Activated CD8-positive, alpha-beta memory T cell treated with anti-CD3 and anti-CD28 coated beads, Interleukin-2, amount 10 ng/mL, durations not matched to agents 7 days and 5 days (primary cell): ENCODE measurements at regions not wholly inside any gene's neighbourhood (a gene's known extent, or its start where the extent isn't known, plus 50 kb on each side); places are given as distances from the start of the nearest gene placed in this dataset.

ENCODE experiments used
- ATAC-seq: fragments of 150-1000 bp; cut with Tn5 transposase; one replicate; pipeline ENCODE4 v1.10.0; 2021; ENCODE audit warnings: moderate library complexity
- CTCF ChIA-PET: fragments of 350-600 bp; sonication (Branson Sonifier 250); formaldehyde crosslinking; loops from one replicate; lab custom pipeline; 2021; ENCODE audit warnings: antibody characterized with exemption; lab: Charles Lee
- DNase-seq: peaks from one replicate; pipeline ENCODE4 v3.0.0-alpha.2; 2020
- H3K27ac Mint-ChIP-seq: one replicate; pipeline ENCODE4 v1.8.0; 2021; ENCODE audit warnings: mild to moderate bottlenecking, mixed read lengths
- H3K27me3 Mint-ChIP-seq: one replicate; pipeline ENCODE4 v1.8.0; 2021; ENCODE audit warnings: mixed read lengths
- H3K36me3 Mint-ChIP-seq: one replicate; pipeline ENCODE4 v1.8.0; 2021; ENCODE audit warnings: mild to moderate bottlenecking, mixed read lengths
- H3K4me1 Mint-ChIP-seq: one replicate; pipeline ENCODE4 v1.8.0; 2021; ENCODE audit warnings: mixed read lengths
- H3K4me3 Mint-ChIP-seq: one replicate; pipeline ENCODE4 v1.8.0; 2021; ENCODE audit warnings: mild to moderate bottlenecking, moderate library complexity, mixed read lengths
- H3K9me3 Mint-ChIP-seq: one replicate; pipeline ENCODE4 v1.8.0; 2022; ENCODE audit warnings: low read depth, mixed read lengths

DNA sequence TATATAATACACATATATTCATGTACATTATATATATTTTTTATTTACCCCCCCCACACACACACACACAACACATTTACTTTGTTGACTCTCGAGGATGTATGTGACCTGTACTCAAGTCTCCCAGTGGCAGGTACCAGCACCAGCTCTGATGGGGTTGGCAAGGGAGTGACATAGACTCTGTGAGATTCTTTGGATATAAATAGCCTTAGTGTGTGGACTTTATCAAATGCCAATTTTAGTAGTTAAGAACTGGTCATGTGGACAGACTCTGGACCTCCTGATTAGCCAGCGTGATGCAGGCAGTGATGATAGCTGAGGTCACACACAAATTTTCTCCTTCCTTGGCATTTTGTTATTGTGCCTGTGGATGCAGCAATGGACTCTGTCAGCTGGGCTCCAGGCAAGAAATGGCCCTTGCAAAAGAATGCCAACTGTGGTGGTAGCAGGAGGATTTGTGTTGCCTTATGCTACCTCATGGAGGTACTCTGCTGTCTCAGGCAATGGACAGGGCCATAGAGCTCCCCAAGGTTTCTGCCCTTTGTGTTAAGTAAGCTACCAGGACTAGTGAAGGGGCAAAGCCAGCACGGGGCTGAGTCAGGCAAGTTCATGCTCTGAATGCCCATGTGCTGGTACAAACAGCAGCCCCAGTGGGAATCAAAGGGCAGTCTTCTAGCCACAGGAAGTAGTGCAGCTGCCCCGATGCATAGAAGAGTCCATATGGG lies 224.6 kb upstream of the ZWINT start:
- Mint-ChIP-seq H3K4me3 (no peak overlapping the region), H3K4me1 (no peaks in the 10 kb centered on the region), H3K27ac (no peak overlapping the region), H3K9me3 (peaks cover 2% of the 10 kb centered on the region), H3K36me3 (no peaks in the 10 kb centered on the region), H3K27me3 (no peaks in the 10 kb centered on the region)
- ATAC-seq (no peak), DNase-seq (no peak)
- CTCF ChIA-PET, result no interaction called here

DNA sequence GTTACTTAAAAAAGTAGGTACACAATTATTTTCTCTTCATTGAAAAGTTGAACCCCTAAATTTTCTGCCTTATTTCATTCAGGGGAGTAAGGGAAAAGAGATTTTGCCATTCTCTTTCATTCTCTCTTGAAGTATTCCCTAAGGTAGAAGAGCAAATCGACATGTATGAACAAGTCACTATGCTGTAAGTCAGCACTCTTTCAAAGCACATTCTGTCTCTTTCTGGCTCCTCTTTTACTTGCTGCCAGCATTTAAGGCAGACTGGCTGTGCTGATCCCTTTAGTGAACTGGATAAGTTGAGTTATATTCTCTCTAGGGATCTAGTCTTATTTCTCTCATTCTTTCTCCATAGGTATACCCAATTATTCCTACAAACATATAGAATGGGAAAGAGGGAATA lies 222.3 kb upstream of the ZWINT start:
- H3K36me3 Mint-ChIP-seq, result no peaks in the 10 kb centered on the region
- no peaks in the 10 kb centered on the region for H3K9me3 Mint-ChIP-seq
- H3K4me1 Mint-ChIP-seq, result no peaks in the 10 kb centered on the region
- ATAC-seq, result no peak
- no peaks in the 10 kb centered on the region for H3K27me3 Mint-ChIP-seq
- DNase-seq, result no peak
- CTCF ChIA-PET, result no interaction called here
- no peak overlapping the region for H3K27ac Mint-ChIP-seq
- H3K4me3 Mint-ChIP-seq, result no peak overlapping the region

DNA sequence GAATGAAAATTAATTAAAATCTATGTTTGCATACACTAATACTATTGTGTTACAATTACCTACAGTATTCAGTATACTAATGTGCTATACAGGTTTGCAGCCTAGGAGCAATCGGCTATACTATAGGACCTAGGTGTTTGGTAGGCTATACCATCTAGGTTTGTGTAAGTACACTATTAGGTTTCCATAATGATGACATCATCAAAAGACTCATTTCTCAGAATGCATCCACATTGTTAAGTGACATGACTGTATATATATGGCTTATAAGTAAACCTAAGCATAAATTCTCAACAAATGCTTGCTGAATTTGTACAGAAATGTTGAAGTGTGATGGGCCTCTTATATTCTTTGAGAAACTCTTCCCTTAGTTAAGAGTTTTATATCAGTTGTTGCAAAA lies 206.5 kb upstream of the ZWINT start:
- CTCF ChIA-PET, result no interaction called here

DNA sequence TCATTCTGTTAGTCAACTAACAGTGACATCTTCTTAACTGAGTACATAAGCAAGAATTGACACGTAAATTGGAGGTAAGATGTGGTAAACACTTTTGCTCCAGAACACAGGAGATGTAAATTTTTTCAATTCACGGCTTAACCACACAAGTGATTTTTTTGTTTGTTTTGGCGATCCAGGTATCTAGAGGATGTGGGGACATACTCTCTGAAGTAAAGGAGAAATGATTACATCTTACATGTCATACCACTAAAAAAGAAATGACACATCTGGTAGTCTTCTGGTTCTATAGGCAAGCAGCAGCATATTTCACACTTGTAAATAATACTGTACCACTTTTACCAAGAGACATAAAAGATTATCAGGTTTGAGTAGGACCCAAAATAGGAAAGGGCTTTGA lies 200.3 kb upstream of the ZWINT start:
- CTCF ChIA-PET, result no interaction called here
- no peak for ATAC-seq
- H3K27ac Mint-ChIP-seq, result no peak overlapping the region
- H3K4me1 Mint-ChIP-seq, result no peaks in the 10 kb centered on the region
- H3K4me3 Mint-ChIP-seq, result no peak overlapping the region
- H3K9me3 Mint-ChIP-seq, result peaks cover 9% of the 10 kb centered on the region
- no peaks in the 10 kb centered on the region for H3K27me3 Mint-ChIP-seq
- no peak for DNase-seq
- no peaks in the 10 kb centered on the region for H3K36me3 Mint-ChIP-seq

More for the DNA sequence above, 206.5 kb upstream of the ZWINT start:
- H3K36me3 Mint-ChIP-seq, result no peaks in the 10 kb centered on the region
- H3K27me3 Mint-ChIP-seq, result no peaks in the 10 kb centered on the region
- H3K27ac Mint-ChIP-seq, result no peak overlapping the region
- H3K4me1 Mint-ChIP-seq, result no peaks in the 10 kb centered on the region
- no peak for ATAC-seq
- peaks cover 10% of the 10 kb centered on the region for H3K9me3 Mint-ChIP-seq
- no peak overlapping the region for H3K4me3 Mint-ChIP-seq
- no peak for DNase-seq

DNA sequence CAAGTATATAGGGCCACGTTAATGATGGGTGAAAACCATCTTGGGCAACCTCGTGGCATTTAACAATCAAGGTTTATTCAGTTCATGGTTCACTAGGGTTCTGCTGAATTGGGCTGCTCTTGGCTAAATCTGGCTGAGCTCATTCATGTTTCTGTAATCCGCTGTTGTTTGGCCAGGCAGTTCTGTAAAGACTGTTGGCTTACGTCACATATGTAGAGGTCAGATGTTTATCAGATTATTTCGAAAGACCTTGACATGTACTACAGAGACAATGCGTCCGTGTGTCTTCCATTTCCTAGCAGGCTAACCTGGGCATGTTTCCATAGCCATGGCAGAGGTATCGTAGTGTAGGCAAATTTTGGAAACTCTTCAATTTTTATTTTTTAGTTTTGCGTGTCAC lies 190.0 kb upstream of the ZWINT start:
- Mint-ChIP-seq H3K27me3 (no peaks in the 10 kb centered on the region), H3K36me3 (no peaks in the 10 kb centered on the region), H3K4me1 (no peaks in the 10 kb centered on the region), H3K27ac (no peak overlapping the region), H3K4me3 (no peak overlapping the region), H3K9me3 (peaks cover 11% of the 10 kb centered on the region)
- ATAC-seq (no peak), DNase-seq (no peak)
- CTCF ChIA-PET, result no interaction called here

DNA sequence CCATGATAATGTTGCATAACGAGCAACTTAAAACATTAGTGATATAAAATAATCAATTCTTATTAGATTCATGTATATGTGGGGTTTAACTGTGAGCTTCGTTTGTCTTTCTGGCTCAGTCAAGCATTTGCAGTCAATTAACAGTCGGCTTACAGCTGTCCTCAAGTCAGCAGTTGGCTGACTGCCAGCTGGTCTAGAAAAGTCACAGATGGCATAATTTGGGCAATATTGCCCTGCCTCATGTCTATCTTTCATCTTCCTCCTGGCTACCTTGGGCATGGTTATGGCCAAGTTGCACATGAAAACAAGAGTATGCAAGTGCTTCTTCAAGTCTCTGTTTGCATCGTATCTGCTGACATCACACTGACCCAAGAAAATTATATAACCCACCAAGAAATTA lies 186.1 kb upstream of the ZWINT start:
- Mint-ChIP-seq H3K27ac (no peak overlapping the region), H3K4me1 (no peaks in the 10 kb centered on the region), H3K36me3 (no peaks in the 10 kb centered on the region), H3K27me3 (no peaks in the 10 kb centered on the region), H3K9me3 (peaks cover 6% of the 10 kb centered on the region), H3K4me3 (no peak overlapping the region)
- ATAC-seq (no peak), DNase-seq (no peak)
- CTCF ChIA-PET, result no interaction called here

DNA sequence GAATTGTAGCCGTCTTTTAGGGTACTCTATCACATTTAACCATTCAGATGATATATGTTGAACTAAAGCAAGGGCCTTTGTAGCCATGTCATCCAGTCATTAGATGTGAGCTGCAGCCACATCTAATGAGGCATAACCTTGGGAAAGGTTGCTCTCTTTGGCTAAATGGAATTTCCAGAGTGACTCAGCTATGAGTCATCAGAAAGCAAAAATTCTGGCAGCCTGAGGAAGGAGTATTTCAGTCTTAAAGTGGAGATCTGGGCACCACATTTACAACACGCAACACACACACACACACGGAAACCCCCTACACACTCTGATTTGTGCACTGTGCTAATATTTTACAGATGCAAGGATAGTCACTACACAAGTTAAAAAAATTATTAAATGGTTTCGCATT lies 176.9 kb upstream of the ZWINT start:
- no peaks in the 10 kb centered on the region for H3K36me3 Mint-ChIP-seq
- DNase-seq, result no peak
- H3K4me1 Mint-ChIP-seq, result no peaks in the 10 kb centered on the region
- no peaks in the 10 kb centered on the region for H3K27me3 Mint-ChIP-seq
- CTCF ChIA-PET, result no interaction called here
- peaks cover 5% of the 10 kb centered on the region for H3K9me3 Mint-ChIP-seq
- no peak overlapping the region for H3K27ac Mint-ChIP-seq
- no peak for ATAC-seq
- H3K4me3 Mint-ChIP-seq, result no peak overlapping the region

DNA sequence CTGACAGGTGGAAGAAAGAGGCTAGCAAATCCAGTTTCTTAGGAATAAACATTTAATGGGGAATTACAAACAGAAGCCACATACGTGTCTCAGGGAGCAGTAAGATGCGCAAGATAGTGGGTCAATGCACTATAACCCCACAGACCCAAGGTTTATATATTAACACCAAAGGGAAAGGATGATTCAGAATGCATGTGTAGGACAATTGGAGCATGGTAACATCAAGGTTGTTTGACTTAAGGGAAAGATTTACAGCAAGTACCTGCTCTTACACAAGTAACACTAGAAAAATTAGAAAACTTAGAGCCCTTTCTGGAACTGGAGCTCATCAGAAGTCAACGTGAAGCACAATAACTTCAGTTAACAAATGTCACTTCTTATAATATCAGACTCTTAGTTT lies 161.1 kb upstream of the ZWINT start:
- H3K27me3 Mint-ChIP-seq, result no peaks in the 10 kb centered on the region
- H3K36me3 Mint-ChIP-seq, result no peaks in the 10 kb centered on the region
- H3K27ac Mint-ChIP-seq, result no peak overlapping the region
- DNase-seq (no peak), ATAC-seq (no peak)
- CTCF ChIA-PET, result no interaction called here
- no peak overlapping the region for H3K4me3 Mint-ChIP-seq
- peaks cover 6% of the 10 kb centered on the region for H3K9me3 Mint-ChIP-seq
- H3K4me1 Mint-ChIP-seq, result no peaks in the 10 kb centered on the region

DNA sequence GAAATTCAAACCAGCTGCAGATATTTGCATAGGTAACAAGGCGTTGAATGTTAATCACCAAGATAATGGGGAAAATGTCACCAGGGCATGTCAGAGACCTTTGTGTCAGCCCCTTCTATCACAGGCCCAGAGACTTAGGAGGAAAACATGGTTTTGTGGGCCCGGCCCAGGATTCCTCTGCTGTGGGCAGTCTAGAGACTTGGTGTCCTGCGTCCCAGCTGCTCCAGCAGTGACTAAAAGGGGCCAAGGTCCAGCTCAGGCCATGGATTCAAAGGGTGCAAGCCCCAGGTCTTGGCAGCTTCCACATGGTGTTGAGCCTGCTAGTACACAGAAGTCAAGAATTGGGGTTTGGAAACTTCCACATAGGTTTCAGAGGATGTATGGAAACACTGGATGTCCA lies 147.5 kb upstream of the ZWINT start:
- CTCF ChIA-PET, result no interaction called here
- Mint-ChIP-seq H3K4me1 (no peaks in the 10 kb centered on the region), H3K36me3 (no peaks in the 10 kb centered on the region)

DNA sequence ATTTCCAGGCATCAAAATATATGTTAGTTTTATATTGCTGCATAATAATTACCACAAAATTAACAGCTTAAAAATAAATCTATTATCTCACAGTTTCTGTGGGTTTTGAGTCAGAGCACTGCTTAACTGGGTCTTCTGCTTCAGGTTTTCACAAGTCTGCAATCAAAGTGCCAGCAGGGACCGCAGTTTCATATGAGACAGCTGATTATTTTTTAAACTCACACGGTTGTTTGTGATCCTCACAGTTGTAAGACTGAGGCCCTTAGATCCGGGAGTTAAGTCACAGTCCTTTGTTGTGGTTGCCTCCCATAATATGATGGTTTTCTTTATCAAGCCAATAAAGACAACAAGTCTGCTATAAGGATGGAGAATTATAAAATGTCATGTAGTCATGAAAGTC lies 146.0 kb upstream of the ZWINT start:
- Mint-ChIP-seq H3K4me3 (no peak overlapping the region), H3K27me3 (no peaks in the 10 kb centered on the region), H3K9me3 (no peaks in the 10 kb centered on the region), H3K36me3 (no peaks in the 10 kb centered on the region), H3K27ac (no peak overlapping the region), H3K4me1 (no peaks in the 10 kb centered on the region)
- ATAC-seq (no peak), DNase-seq (no peak)
- CTCF ChIA-PET, result no interaction called here

More for the DNA sequence above, 147.5 kb upstream of the ZWINT start:
- H3K27ac Mint-ChIP-seq, result no peak overlapping the region
- no peaks in the 10 kb centered on the region for H3K27me3 Mint-ChIP-seq
- ATAC-seq, result no peak
- no peak overlapping the region for H3K4me3 Mint-ChIP-seq
- no peaks in the 10 kb centered on the region for H3K9me3 Mint-ChIP-seq
- no peak for DNase-seq

DNA sequence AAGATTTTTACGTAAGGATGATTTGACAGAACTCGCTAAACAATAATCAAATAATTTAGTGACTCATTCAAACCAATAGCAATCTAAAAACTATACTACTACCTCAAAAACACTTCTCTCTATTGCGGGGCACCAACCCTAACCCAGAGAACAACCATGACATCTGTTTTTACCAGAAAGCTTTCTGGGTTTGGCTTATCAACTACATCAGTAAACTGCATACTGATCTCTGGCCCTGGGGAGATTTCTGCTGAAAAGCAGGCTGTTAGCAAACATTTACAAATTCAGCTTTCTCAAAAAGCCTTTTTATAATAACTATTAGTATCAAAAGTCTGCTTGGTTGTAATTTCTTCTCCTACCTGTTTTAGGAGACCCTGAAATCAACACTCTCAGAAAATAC lies 144.5 kb upstream of the ZWINT start:
- ATAC-seq, result no peak
- no peaks in the 10 kb centered on the region for H3K27me3 Mint-ChIP-seq
- CTCF ChIA-PET, result no interaction called here

DNA sequence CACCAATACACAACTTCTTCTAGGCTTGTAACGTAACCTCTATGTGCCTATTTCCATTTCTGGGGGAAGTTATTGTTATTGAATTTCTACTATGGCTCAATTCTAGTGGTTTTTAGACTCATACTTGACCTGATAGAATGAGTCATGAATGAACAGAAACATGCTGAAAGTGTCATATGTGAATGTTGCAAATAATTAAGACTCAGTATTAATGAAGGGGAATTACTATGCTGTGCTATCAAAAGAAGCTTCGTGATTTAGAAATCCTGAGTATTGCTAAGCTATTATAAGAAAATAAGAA lies 135.1 kb upstream of the ZWINT start:
- DNase-seq (no peak), ATAC-seq (no peak)
- no peak overlapping the region for H3K27ac Mint-ChIP-seq
- peaks cover 3% of the 10 kb centered on the region for H3K9me3 Mint-ChIP-seq
- no peaks in the 10 kb centered on the region for H3K4me1 Mint-ChIP-seq
- no peaks in the 10 kb centered on the region for H3K27me3 Mint-ChIP-seq
- CTCF ChIA-PET, result no interaction called here
- H3K36me3 Mint-ChIP-seq, result no peaks in the 10 kb centered on the region
- no peak overlapping the region for H3K4me3 Mint-ChIP-seq

More for the DNA sequence above, 144.5 kb upstream of the ZWINT start:
- DNase-seq, result no peak
- Mint-ChIP-seq H3K4me1 (no peaks in the 10 kb centered on the region), H3K4me3 (no peak overlapping the region), H3K9me3 (no peaks in the 10 kb centered on the region), H3K36me3 (no peaks in the 10 kb centered on the region), H3K27ac (no peak overlapping the region)

DNA sequence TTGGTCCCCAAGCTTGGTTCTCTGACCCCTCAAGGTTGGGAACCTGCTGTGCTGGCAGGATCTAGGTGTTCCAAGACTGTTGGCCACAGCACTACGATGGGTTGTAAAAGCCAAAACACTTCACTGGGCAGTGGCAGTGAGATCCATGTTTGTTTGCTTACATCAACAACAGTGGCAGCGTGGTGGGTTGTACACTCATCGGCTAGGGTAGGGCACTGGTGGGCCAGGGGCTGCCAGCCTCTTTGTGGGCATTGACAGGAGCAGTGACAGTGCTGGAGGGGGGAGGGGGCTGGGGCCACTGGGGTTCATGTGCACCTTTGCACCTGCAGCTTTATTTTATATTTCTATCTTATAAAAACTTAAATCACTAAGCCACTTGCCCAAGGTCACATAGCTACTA lies 126.7 kb upstream of the ZWINT start:
- Mint-ChIP-seq H3K9me3 (peaks cover 4% of the 10 kb centered on the region), H3K36me3 (no peaks in the 10 kb centered on the region), H3K27ac (no peak overlapping the region), H3K27me3 (no peaks in the 10 kb centered on the region), H3K4me3 (no peak overlapping the region), H3K4me1 (no peaks in the 10 kb centered on the region)
- CTCF ChIA-PET, result no interaction called here
- ATAC-seq (no peak), DNase-seq (no peak)

DNA sequence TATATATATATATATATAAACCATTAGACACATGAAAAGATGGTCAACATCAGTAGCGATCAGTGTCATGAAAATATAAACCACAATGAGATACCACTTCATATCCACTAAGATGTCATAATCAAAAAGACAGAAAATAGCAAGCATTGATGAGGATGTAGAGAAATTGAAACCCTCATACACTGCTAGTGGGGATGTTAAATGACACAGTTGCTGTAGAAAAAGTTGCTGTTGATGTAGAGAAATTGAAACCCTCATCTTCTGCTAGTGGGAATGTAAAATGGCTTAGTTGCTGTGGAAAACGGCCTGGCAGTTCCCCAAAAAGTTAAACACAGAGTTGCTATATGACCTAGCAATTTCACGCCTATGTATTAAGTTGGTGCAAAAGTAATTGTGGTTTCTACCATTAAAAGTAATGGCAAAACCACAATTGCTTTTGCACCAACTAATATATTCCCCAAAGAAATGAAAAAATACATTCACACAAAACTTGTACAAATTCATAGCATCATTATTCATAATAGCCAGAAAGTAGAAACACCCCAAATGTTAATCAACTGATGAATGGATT lies 120.5 kb upstream of the ZWINT start:
- Mint-ChIP-seq H3K4me3 (no peak overlapping the region), H3K27me3 (no peaks in the 10 kb centered on the region), H3K4me1 (no peaks in the 10 kb centered on the region), H3K9me3 (no peaks in the 10 kb centered on the region), H3K27ac (no peak overlapping the region), H3K36me3 (no peaks in the 10 kb centered on the region)
- DNase-seq (no peak), ATAC-seq (no peak)
- CTCF ChIA-PET, result no interaction called here

DNA sequence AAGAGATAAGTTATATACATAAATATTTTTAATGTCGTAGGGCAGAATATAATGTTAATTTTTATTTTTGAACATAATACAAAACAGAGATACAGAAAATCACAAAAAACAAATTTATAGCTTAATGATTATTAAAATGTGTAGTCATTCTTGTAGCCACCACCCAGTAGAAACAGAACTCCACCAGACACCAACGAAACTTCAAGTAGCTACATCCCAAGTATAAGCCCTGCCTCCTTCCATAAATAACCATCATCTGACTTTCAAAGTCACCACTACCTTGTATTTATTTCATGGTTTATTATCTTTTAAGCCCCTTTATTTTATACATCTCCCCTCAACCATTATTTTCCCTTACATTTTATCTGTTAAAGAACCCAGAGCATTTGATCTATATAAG lies 111.9 kb upstream of the ZWINT start:
- no peak for ATAC-seq
- Mint-ChIP-seq H3K36me3 (no peaks in the 10 kb centered on the region), H3K27me3 (no peaks in the 10 kb centered on the region), H3K9me3 (peaks cover 5% of the 10 kb centered on the region), H3K4me3 (no peak overlapping the region), H3K4me1 (no peaks in the 10 kb centered on the region), H3K27ac (no peak overlapping the region)
- CTCF ChIA-PET, result no interaction called here
- DNase-seq, result no peak
